GM18870 (cell line): ENCODE measurements at regions not wholly inside any gene's neighbourhood (a gene's known extent, or its start where the extent isn't known, plus 50 kb on each side); places are given as distances from the start of the nearest gene placed in this dataset.
"Not testable (repeated sequence)": the region's sequence is repeated elsewhere in the genome, so short reads cannot be mapped to it uniquely, and the experiment has no call there.

Experiments used
- ATAC-seq: cut with Tn5 transposase; IDR thresholded peaks from one replicate; pipeline ENCODE4 v1.9.1; 2021; ENCODE audit warnings: moderate library complexity; ENCODE audit not compliant: unreplicated experiment

GRCh38 chr16:17031484-17032268 is 439.1 kb downstream of the XYLT1 start:
- no peak for ATAC-seq

- no peak for ATAC-seq
These were observed 438.4 kb downstream of the XYLT1 start for GRCh38 chr16:17032332-17032731.

GRCh38 chr16:17034477-17035252 is 436.1 kb downstream of the XYLT1 start:
- no peak for ATAC-seq

GRCh38 chr16:17037499-17037898 is 433.3 kb downstream of the XYLT1 start:
- no peak for ATAC-seq

GRCh38 chr16:17038415-17038814 is 432.3 kb downstream of the XYLT1 start:
- ATAC-seq: no peak

GRCh38 chr16:17049109-17049508 is 421.7 kb downstream of the XYLT1 start:
- not testable (repeated sequence) for ATAC-seq

- no peak for ATAC-seq
These were observed 420.3 kb downstream of the XYLT1 start for GRCh38 chr16:17050468-17050867.
